Common myeloid progenitor, CD34-positive (primary cell): ENCODE measurements at regions not wholly inside any gene's neighbourhood (a gene's known extent, or its start where the extent isn't known, plus 50 kb on each side); places are given as distances from the start of the nearest gene placed in this dataset.
"Not testable (repeated sequence)": the region's sequence is repeated elsewhere in the genome, so short reads cannot be mapped to it uniquely, and the experiment has no call there.

Experiments
- CTCF ChIA-PET: fragments of 350-600 bp; sonication (Branson Sonifier 250); formaldehyde crosslinking; loops from one replicate; lab custom pipeline; 2021; ENCODE audit warnings: antibody characterized with exemption; lab: Charles Lee
- POLR2A ChIA-PET: fragments of 350-600 bp; sonication (Branson Sonifier 250); formaldehyde crosslinking; loops from one replicate; lab custom pipeline; 2021; ENCODE audit warnings: antibody characterized with exemption; lab: Charles Lee
- DNase-seq, 3 donors: peaks; one replicate each; pipeline versions ENCODE4 v3.0.0 to v3.0.0-alpha.2; 2013
- H3K27ac ChIP-seq, 2 experiments: 1 replicate in 1 of 2; 2 replicates in 1 of 2; pipeline ENCODE4 v1.7.0; 2013; ENCODE audit warnings: inconsistent platforms in 2 of 2, low read length in 2 of 2, mild to moderate bottlenecking in 2 of 2, low read depth in 1 of 2, moderate library complexity in 1 of 2; ENCODE audit not compliant: severe bottlenecking in 2 of 2, insufficient read depth in 1 of 2, poor library complexity in 1 of 2
- H3K27me3 ChIP-seq, 5 experiments: replicated peaks in 2 of 5; 1 replicate in 3 of 5; 2 replicates in 2 of 5; pipeline versions ENCODE4 v1.6.1 to v1.7.0; 2013; ENCODE audit warnings: low read length in 4 of 5, mild to moderate bottlenecking in 2 of 5, moderate library complexity in 2 of 5, inconsistent platforms in 1 of 5; ENCODE audit not compliant: insufficient read depth in 5 of 5, control insufficient read depth in 4 of 5
- H3K36me3 ChIP-seq, 4 experiments: 1 replicate in 2 of 4; 2 replicates in 2 of 4; pipeline versions ENCODE4 v1.6.1 to v1.7.0; 2013; ENCODE audit warnings: low read length in 3 of 4, control low read depth in 1 of 4, mild to moderate bottlenecking in 1 of 4; ENCODE audit not compliant: control insufficient read depth in 4 of 4, insufficient read depth in 4 of 4
- H3K4me1 ChIP-seq, 4 experiments: 1 replicate in 3 of 4; 2 replicates in 1 of 4; pipeline versions ENCODE4 v1.6.1 to v1.7.1; 2013; ENCODE audit warnings: low read length in 3 of 4, mild to moderate bottlenecking in 3 of 4, control low read depth in 1 of 4, inconsistent platforms in 1 of 4, moderate library complexity in 1 of 4; ENCODE audit not compliant: control insufficient read depth in 4 of 4, insufficient read depth in 4 of 4; ENCODE audit errors: control extremely low read depth in 1 of 4
- H3K4me3 ChIP-seq, 7 experiments: 1 replicate in 4 of 7; 2 replicates in 3 of 7; pipeline versions ENCODE4 v1.5.1 to v1.7.0; 2013; ENCODE audit warnings: mild to moderate bottlenecking in 7 of 7, low read length in 6 of 7, moderate library complexity in 6 of 7, inconsistent platforms in 2 of 7, low read depth in 2 of 7, control low read depth in 1 of 7; ENCODE audit not compliant: insufficient read depth in 4 of 7, control insufficient read depth in 1 of 7; ENCODE audit errors: extremely low read depth in 1 of 7
- H3K9me3 ChIP-seq, 5 experiments: 1 replicate in 4 of 5; 2 replicates in 1 of 5; pipeline versions ENCODE4 v1.6.1 to v1.7.1; 2013; ENCODE audit warnings: low read length in 4 of 5, mild to moderate bottlenecking in 2 of 5, inconsistent platforms in 1 of 5, low read depth in 1 of 5, moderate library complexity in 1 of 5; ENCODE audit not compliant: control insufficient read depth in 4 of 5, insufficient read depth in 2 of 5; ENCODE audit errors: control extremely low read depth in 1 of 5
- WGBS: methylation state at CpG from one replicate; pipeline ENCODE4 v1.1.5; 2013; ENCODE audit not compliant: insufficient coverage; 5-methylcytosine and 5-hydroxymethylcytosine counted together

- peaks cover 0 to 3% (median 0%) of the 10 kb centered on the region in 4 experiments for H3K4me1 ChIP-seq
- DNase-seq, result no peak
- no peaks in the 10 kb centered on the region for H3K9me3 ChIP-seq
Observed at GRCh38 chr11:37456746-37457145, 858.7 kb upstream of the RAG2 start.

GRCh38 chr11:37451903-37452302 lies 853.9 kb upstream of the RAG2 start:
- H3K4me1 ChIP-seq, result peaks cover 0 to 18% (median 10%) of the 10 kb centered on the region in 4 experiments
- H3K36me3 ChIP-seq, result no peaks in the 10 kb centered on the region
- CTCF ChIA-PET, result interaction anchor here (0.8 kb wide), 1 partner anchor 1339 kb away, joined by 3 read pairs; no protein-coding TSS in a partner anchor
- no peak overlapping the region for H3K27ac ChIP-seq
- no peak for DNase-seq
- POLR2A ChIA-PET, result no interaction called here
- no peaks in the 10 kb centered on the region for H3K27me3 ChIP-seq
- no peaks in the 10 kb centered on the region for H3K9me3 ChIP-seq
- no peak overlapping the region for H3K4me3 ChIP-seq

More at GRCh38 chr11:37456746-37457145, 858.7 kb upstream of the RAG2 start:
- Histone ChIP-seq H3K4me3 (no peak overlapping the region), H3K27me3 (no peaks in the 10 kb centered on the region), H3K36me3 (no peaks in the 10 kb centered on the region), H3K27ac (no peak overlapping the region)
- WGBS, result no CpG with 5 or more reads among the region's 1 CpG
- ChIA-PET POLR2A (no interaction called here), CTCF (no interaction called here)

GRCh38 chr11:37450613-37451012 lies 852.6 kb upstream of the RAG2 start:
- POLR2A ChIA-PET, result no interaction called here

GRCh38 chr11:37449146-37449545 lies 851.1 kb upstream of the RAG2 start:
- Histone ChIP-seq H3K36me3 (no peaks in the 10 kb centered on the region), H3K27ac (no peak overlapping the region), H3K4me1 (peaks cover 0 to 18% (median 10%) of the 10 kb centered on the region in 4 experiments), H3K27me3 (no peaks in the 10 kb centered on the region), H3K9me3 (no peaks in the 10 kb centered on the region), H3K4me3 (no peak overlapping the region)
- WGBS, result 44% methylated on average over 3 of the region's 3 CpGs
- CTCF ChIA-PET, result interaction anchor here (0.9 kb wide), 2 partner anchors 1343 kb away, joined by 3 to 6 read pairs; no protein-coding TSS in a partner anchor
- POLR2A ChIA-PET, result no interaction called here
- peak; percentile 46 to 58 (median 51) for DNase-seq

More at GRCh38 chr11:37450613-37451012, 852.6 kb upstream of the RAG2 start:
- Histone ChIP-seq H3K4me1 (peaks cover 0 to 18% (median 10%) of the 10 kb centered on the region in 4 experiments), H3K4me3 (no peak overlapping the region), H3K9me3 (no peaks in the 10 kb centered on the region), H3K36me3 (no peaks in the 10 kb centered on the region), H3K27me3 (no peaks in the 10 kb centered on the region), H3K27ac (no peak overlapping the region)
- peak; percentile 62 to 91 (median 88) for DNase-seq
- CTCF ChIA-PET, result no interaction called here
- WGBS, result no CpG with 5 or more reads among the region's 2 CpGs

- H3K4me1 ChIP-seq, result no peaks in the 10 kb centered on the region
- WGBS, result 100% methylated on average over 1 of the region's 1 CpG
- H3K36me3 ChIP-seq, result no peaks in the 10 kb centered on the region
- CTCF ChIA-PET, result no interaction called here
- no peak overlapping the region for H3K27ac ChIP-seq
- POLR2A ChIA-PET, result no interaction called here
- H3K27me3 ChIP-seq, result no peaks in the 10 kb centered on the region
- H3K4me3 ChIP-seq, result no peak overlapping the region
- no peak for DNase-seq
- H3K9me3 ChIP-seq, result peaks cover 0 to 2% (median 0%) of the 10 kb centered on the region in 5 experiments
Observed at GRCh38 chr11:37442576-37442975, 844.5 kb upstream of the RAG2 start.

- DNase-seq, POLR2A ChIA-PET, H3K4me3 ChIP-seq, H3K27ac ChIP-seq, CTCF ChIA-PET, H3K36me3 ChIP-seq, H3K27me3 ChIP-seq, H3K4me1 ChIP-seq: not testable (repeated sequence)
- 97% methylated on average over 28 of the region's 29 CpGs for WGBS
- peaks cover 0 to 10% (median 2%) of the 10 kb centered on the region in 5 experiments for H3K9me3 ChIP-seq
Observed at GRCh38 chr11:37431633-37432230, 833.7 kb upstream of the RAG2 start.

- H3K4me1 ChIP-seq, CTCF ChIA-PET, H3K4me3 ChIP-seq, H3K27ac ChIP-seq, DNase-seq, H3K27me3 ChIP-seq, H3K36me3 ChIP-seq, POLR2A ChIA-PET: not testable (repeated sequence)
- peaks cover 0 to 10% (median 2%) of the 10 kb centered on the region in 5 experiments for H3K9me3 ChIP-seq
- WGBS, result 97% methylated on average over 18 of the region's 26 CpGs
Observed at GRCh38 chr11:37430966-37431632, 833.1 kb upstream of the RAG2 start.
